Lung (tissue), 11 donors: ENCODE measurements at regions not wholly inside any gene's neighbourhood (a gene's known extent, or its start where the extent isn't known, plus 50 kb on each side); places are given as distances from the start of the nearest gene placed in this dataset.

ENCODE experiments used
- ATAC-seq: fragments of 200-7000 bp; cut with Tn5 transposase; one replicate; pipeline ENCODE4 v1.9.1; 2020; ENCODE audit warnings: moderate number of reproducible peaks; ENCODE audit not compliant: insufficient read depth, low FRiP score
- DNase-seq, 3 donors: peaks; one replicate each; pipeline ENCODE4 v3.0.0-alpha.2; 2013 to 2017
- H3K27ac ChIP-seq, 2 donors: one replicate each; pipeline ENCODE4 v1.5.1; 2013; ENCODE audit warnings: mild to moderate bottlenecking in 2 of 2, moderate library complexity in 2 of 2, control low read depth in 1 of 2, inconsistent platforms in 1 of 2, low read depth in 1 of 2, low read length in 1 of 2
- H3K27me3 ChIP-seq, 3 donors: one replicate each; pipeline ENCODE4 v1.5.1; 2013; ENCODE audit warnings: low read length in 2 of 3; ENCODE audit not compliant: control insufficient read depth in 3 of 3, insufficient read depth in 3 of 3
- H3K36me3 ChIP-seq, 4 donors: one replicate each; pipeline ENCODE4 v1.5.1; 2013; ENCODE audit warnings: low read length in 4 of 4, mild to moderate bottlenecking in 1 of 4, moderate library complexity in 1 of 4; ENCODE audit not compliant: control insufficient read depth in 4 of 4, insufficient read depth in 4 of 4
- H3K4me1 ChIP-seq, 5 donors: one replicate each; pipeline ENCODE4 v1.5.1; 2013; ENCODE audit warnings: low read length in 5 of 5, mild to moderate bottlenecking in 2 of 5, moderate library complexity in 1 of 5; ENCODE audit not compliant: control insufficient read depth in 5 of 5, insufficient read depth in 5 of 5
- H3K4me3 ChIP-seq: one replicate; pipeline ENCODE4 v1.5.1; 2013; ENCODE audit warnings: mild to moderate bottlenecking, control low read depth, moderate library complexity
- H3K9ac ChIP-seq, 2 donors: one replicate each; pipeline ENCODE4 v1.5.1; 2013; ENCODE audit warnings: low read length in 2 of 2, control low read depth in 1 of 2; ENCODE audit not compliant: insufficient read depth in 1 of 2
- H3K9me3 ChIP-seq, 4 donors: one replicate each; pipeline ENCODE4 v1.5.1; 2013; ENCODE audit warnings: low read length in 3 of 4, mild to moderate bottlenecking in 1 of 4, moderate library complexity in 1 of 4; ENCODE audit not compliant: control insufficient read depth in 4 of 4, insufficient read depth in 3 of 4
- WGBS, 2 donors: extraction: QIAGEN DNeasy Blood & Tissue Kit; methylation state at CpG; one replicate each; pipeline ENCODE4 v1.1.7; 2013; 5-methylcytosine and 5-hydroxymethylcytosine counted together
- TF ChIP-seq, protein P1 (sequence below): IDR thresholded peaks from 2 replicates; pipeline ENCODE4 v1.5.1; 2012; ENCODE audit warnings: mild to moderate bottlenecking; ENCODE audit errors: control extremely low read depth, extremely low read depth
- donor health status: control.
- donor health status: control.
- donor health status: Bipolar disorder and iron deficiency.
- donor health status: healthy.
- donor health status: DM: yes; HTN: yes; CAD: no.

GRCh38 chr10:4473977-4474376 is 352.0 kb upstream of the AKR1E2 start:
- TF ChIP-seq, protein P1, sequence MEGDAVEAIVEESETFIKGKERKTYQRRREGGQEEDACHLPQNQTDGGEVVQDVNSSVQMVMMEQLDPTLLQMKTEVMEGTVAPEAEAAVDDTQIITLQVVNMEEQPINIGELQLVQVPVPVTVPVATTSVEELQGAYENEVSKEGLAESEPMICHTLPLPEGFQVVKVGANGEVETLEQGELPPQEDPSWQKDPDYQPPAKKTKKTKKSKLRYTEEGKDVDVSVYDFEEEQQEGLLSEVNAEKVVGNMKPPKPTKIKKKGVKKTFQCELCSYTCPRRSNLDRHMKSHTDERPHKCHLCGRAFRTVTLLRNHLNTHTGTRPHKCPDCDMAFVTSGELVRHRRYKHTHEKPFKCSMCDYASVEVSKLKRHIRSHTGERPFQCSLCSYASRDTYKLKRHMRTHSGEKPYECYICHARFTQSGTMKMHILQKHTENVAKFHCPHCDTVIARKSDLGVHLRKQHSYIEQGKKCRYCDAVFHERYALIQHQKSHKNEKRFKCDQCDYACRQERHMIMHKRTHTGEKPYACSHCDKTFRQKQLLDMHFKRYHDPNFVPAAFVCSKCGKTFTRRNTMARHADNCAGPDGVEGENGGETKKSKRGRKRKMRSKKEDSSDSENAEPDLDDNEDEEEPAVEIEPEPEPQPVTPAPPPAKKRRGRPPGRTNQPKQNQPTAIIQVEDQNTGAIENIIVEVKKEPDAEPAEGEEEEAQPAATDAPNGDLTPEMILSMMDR = no peak
- no peak for DNase-seq
- WGBS, 2 donors = 82 to 83% methylated on average over 2 of the region's 2 CpGs

GRCh38 chr10:4472190-4472904 is 353.7 kb upstream of the AKR1E2 start:
- no peak overlapping the region for H3K9ac ChIP-seq
- 95% methylated on average over 7 of the region's 7 CpGs for WGBS, 2 donors
- no peaks in the 10 kb centered on the region for H3K36me3 ChIP-seq
- no peaks in the 10 kb centered on the region for H3K27me3 ChIP-seq
- TF ChIP-seq, protein P1 = no peak
- H3K4me3 ChIP-seq = no peak overlapping the region
- H3K4me1 ChIP-seq = no peaks in the 10 kb centered on the region
- no peaks in the 10 kb centered on the region for H3K9me3 ChIP-seq
- DNase-seq (no peak), ATAC-seq (no peak)
- no peak overlapping the region for H3K27ac ChIP-seq

More at GRCh38 chr10:4473977-4474376, 352.0 kb upstream of the AKR1E2 start:
- no peak overlapping the region for H3K9ac ChIP-seq
- no peak overlapping the region for H3K4me3 ChIP-seq
- ATAC-seq = no peak
- no peak overlapping the region for H3K27ac ChIP-seq
- H3K4me1 ChIP-seq = no peaks in the 10 kb centered on the region
- H3K9me3 ChIP-seq = no peaks in the 10 kb centered on the region
- no peaks in the 10 kb centered on the region for H3K27me3 ChIP-seq
- H3K36me3 ChIP-seq = no peaks in the 10 kb centered on the region

GRCh38 chr10:4470231-4470835 is 355.7 kb upstream of the AKR1E2 start:
- Histone ChIP-seq H3K4me1 (no peaks in the 10 kb centered on the region), H3K27me3 (no peaks in the 10 kb centered on the region), H3K36me3 (no peaks in the 10 kb centered on the region), H3K4me3 (no peak overlapping the region), H3K9me3 (no peaks in the 10 kb centered on the region), H3K9ac (no peak overlapping the region), H3K27ac (no peak overlapping the region)
- 92 to 94% methylated on average over 4 of the region's 4 CpGs for WGBS, 2 donors
- ATAC-seq = no peak
- no peak for DNase-seq
- TF ChIP-seq, protein P1 = no peak

DNA sequence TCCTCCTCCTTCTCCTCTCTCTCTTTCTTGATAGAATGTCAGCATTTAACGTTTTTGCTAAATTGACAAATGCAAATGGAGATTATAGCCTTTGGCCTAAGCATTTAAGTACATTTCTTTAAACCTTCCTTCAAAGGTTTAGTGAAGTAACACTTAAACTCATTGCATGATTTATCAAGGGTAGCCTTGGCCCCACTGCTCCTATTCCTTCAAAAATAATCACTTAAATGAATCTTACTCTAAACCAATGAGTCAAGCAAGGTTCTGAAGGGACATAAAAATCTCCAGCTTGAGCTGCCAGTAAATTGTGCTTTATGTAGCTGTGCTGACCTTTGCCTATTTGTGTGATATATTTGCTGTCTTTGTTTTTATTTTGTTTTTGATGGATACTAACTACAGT is 358.5 kb upstream of the AKR1E2 start:
- no peaks in the 10 kb centered on the region for H3K36me3 ChIP-seq
- no peaks in the 10 kb centered on the region for H3K9me3 ChIP-seq
- H3K4me3 ChIP-seq = no peak overlapping the region
- no peak overlapping the region for H3K27ac ChIP-seq
- no peak for DNase-seq
- H3K4me1 ChIP-seq = no peaks in the 10 kb centered on the region
- TF ChIP-seq, protein P1 = no peak
- H3K9ac ChIP-seq = no peak overlapping the region
- no peak for ATAC-seq
- no peaks in the 10 kb centered on the region for H3K27me3 ChIP-seq
- 61 to 78% methylated on average over 1 of the region's 1 CpG for WGBS, 2 donors
